Inflammatory macrophage treated with lipopolysaccharide for 4 hours (primary cell): ENCODE measurements at regions not wholly inside any gene's neighbourhood (a gene's known extent, or its start where the extent isn't known, plus 50 kb on each side); places are given as distances from the start of the nearest gene placed in this dataset.
A peak's percentile ranks its signal among the peaks of the same experiment; 100 is the strongest.
"Not testable (repeated sequence)": the region's sequence is repeated elsewhere in the genome, so short reads cannot be mapped to it uniquely, and the experiment has no call there.

ENCODE experiments used
- DNase-seq: peaks from one replicate; pipeline ENCODE4 v3.0.0-alpha.2; 2020

DNA sequence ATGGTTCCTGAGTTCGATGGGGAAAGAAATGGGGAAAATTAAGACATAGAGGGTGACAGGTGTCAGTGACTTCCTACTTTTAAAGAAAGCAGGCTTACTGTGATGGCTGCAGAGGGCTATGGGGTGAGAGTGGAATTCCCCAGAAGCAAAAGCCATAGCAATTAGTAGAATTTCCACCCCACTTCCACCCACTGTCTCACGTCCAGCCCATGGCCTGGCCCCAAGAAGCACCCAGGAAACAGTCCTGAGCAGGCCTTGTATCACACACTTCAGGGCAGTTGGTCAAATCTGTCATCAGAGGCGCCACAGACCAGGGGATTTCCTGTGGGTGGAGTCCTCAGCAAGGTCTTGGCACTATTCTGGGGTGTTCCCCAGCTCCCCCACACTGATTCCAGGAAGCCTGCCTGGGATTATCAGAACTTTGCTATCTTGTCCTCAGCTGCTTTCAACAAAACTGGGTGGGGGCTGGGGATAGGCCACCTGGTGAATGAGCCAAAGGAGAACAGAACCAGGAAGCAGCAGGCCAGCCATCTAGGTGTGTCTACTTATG lies 120.1 kb upstream of the CCND2 start:
- DNase-seq: peak; percentile 96

- no peak for DNase-seq
Observed at GRCh38 chr12:4152145-4152795, 121.3 kb upstream of the CCND2 start.

GRCh38 chr12:4151362-4152121 lies 122.0 kb upstream of the CCND2 start:
- no peak for DNase-seq

DNA sequence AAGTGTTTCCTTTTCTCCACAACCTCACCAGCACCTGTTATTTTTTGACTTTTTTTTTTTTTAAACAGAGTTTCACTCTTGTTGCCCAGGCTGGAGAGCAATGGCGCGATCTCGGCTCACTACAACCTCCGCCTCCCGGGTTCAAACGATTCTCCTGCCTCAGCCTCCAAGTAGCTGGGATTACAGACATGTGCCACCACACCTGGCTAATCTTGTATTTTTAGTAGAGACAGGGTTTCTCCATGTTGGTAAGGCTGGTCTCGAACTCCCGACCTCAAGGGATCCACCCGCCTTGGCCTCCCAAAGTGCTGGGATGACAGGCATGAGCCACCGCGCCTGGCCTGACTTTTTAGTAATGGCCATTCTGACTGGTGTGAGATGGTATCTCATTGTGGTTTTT lies 123.2 kb upstream of the CCND2 start:
- not testable (repeated sequence) for DNase-seq

- peak; percentile 92 for DNase-seq
Observed at GRCh38 chr12:4148418-4149056, 125.0 kb upstream of the CCND2 start.

DNA sequence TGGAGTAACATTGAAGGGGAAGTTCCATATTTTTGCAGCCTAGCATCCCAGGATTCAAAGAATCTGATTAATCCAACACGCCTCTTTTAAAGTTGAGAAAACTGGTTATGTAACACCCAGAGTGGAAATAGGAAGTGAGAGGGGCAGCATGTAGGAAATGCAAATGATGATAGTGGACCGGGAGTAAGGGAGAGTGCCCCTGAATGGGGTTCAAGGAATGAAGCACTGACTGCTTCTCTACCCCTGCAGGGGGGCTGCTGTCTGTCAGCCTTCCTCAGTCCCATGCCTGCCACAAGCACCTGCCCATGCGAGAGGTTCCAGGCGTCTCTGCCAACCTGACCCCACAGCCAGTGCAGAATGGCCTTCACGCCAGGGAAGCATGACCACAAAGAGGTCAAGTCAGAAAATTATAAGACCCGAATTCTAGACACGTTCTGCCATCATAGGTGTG lies 126.5 kb upstream of the CCND2 start:
- peak; percentile 90 for DNase-seq

DNA sequence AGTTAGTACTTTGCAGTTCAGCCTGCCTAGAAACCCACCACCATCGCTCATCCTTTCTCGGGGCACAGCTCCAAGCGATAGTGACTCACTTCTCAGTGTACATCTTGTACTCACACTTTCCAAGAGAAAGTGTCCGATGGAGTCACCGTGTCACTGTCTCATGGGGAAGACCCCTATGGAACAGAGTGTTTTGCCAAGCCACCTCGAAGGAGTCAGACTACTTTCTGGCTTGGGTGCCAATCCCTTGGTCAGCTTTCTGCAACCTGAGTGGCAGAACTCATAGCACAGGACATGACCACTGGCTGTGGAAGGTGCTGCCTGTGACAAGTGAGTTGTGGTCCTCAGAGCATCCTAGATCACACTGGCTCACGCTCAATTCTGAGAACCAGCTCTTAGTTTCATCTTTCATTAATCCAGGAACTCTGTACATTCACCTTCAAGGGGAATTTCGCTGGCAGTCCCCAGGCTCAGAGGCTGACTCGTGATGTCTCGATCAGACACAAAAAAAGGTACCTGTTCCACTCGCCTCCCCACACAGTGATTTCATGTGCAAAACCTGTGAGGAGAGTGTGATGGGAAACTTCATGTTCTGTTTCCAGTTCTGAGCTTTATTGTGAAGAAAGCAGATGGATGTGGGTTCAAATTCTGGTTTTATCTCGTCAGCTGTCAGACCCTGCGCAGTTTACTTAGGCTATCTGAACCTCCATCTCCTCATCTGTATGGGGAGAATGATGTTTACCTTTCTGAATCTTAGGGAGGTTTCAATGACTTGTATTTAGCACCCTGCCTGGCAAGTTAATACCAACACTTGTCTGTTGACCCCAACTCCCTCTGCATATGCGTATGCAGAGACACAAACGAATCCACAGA lies 127.3 kb upstream of the CCND2 start:
- DNase-seq: no peak

GRCh38 chr12:4144676-4145075 lies 128.9 kb upstream of the CCND2 start:
- no peak for DNase-seq

DNA sequence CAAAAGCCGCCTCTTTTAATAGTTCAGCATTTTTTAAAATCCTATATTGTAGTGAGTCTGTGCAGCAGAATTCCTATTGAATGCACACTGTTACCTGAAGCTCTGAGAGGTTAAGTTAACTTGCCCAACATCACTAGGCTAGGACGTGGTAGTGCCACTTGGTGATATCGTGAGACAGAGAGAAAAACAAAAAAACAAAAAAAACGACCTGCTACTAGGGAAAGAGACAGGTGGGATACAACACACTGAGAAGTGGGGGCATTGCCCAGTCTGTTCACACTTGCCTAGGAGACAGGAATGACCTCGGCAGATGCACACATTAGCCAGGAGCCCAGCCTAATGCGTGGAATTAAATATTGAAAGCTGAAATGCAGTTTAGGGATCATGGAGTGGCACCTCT lies 129.7 kb upstream of the CCND2 start:
- no peak for DNase-seq

DNA sequence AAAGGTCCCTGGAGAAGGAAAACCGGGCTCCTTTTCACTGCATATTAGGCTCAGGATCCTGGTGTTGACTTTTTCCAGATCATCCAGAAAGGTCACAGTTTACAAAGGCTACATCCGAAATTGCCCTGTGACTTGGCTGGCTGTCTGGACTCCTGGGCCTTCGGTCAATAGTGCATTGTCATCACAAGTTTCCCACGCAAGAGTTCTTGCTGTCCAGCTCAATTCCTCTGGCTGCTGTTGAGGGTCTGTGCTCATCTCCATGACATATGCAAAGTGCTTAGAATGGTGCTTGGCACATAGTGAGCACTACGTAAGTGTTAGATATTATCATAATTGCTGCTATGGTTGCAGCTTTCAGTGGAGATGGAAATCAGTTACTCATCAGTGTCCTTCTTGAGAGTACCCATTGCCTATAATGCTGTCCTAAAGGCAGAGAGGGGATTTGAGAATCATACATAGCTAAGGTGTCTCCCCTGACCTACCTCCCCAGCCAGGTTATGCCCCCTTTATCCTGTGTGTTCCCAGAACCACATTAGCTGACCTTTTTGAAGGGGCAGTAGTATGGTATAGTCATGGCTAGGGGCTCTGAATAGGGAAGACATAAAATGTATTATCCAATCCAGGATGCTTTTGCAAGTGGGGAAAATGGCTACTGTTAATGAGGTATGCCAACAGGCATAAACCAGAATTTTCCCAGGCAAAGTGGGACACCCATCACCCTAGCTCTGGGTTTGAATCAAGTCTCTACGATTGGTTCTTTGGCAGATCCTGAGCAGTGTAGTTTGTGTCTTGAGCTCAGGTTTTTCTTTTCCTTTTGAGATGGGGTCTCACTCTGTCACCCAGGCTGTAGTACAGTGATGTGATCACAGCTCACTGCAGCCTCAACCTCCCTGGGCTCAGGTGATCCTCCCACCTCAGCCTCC lies 132.0 kb upstream of the CCND2 start:
- DNase-seq: no peak

DNA sequence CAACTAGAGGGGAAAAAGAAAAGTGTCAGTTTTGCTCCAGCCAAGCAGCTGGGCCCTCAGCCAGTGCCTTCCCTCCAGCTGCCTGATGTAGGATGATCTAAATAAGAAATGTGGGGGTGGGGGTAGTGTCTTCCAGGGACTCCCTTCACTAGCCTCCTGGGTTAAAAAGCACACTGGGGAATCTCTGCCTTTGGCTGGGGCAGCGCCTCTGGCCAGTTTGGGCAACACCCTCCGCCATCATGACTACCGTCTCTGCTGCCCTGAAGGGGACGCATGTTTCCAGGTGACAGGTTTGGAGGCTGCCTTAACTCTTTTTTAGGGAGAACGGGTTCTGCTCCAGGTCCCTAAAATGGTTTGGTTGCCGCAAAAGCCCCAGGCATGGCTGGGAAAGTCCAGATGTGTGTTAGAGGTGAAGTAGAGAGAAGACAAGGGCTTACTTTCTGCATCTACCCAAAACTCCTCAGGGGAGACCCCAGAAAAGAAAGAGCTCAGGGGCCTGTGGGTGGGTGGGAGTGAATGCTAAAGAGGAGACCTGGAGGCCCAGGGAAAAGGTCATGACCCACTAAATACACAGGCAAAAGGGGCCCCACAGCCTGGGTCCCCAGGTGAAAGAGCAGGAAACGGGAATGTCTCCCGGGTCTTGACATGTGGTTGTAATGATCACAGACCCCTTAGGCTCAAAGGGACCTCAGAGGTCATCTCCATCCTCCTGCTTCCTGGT lies 132.8 kb upstream of the CCND2 start:
- no peak for DNase-seq

- no peak for DNase-seq
Observed at GRCh38 chr12:4139191-4139590, 134.4 kb upstream of the CCND2 start.

- not testable (repeated sequence) for DNase-seq
Observed at GRCh38 chr12:4138532-4138931, 135.0 kb upstream of the CCND2 start.

DNA sequence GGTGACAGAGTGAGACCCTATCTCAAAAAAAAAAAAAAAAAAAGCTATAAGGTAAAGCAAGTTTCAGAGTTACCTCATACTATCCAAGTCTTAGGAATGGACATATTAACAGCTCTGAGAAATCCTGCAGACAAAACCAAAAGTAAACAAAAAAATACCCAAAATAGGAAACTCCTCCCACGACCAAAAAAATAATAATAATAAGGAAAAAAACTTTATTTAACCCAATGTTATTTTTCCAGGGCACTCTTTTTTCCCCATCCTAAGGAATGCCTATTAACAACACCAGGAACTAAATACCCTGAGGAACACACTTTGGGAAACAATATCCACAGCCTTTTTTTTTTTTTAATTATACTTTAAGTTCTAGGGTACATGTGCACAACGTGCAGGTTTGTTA lies 135.5 kb upstream of the CCND2 start:
- DNase-seq: no peak

- DNase-seq: no peak
Observed at GRCh38 chr12:4137441-4137840, 136.1 kb upstream of the CCND2 start.

DNA sequence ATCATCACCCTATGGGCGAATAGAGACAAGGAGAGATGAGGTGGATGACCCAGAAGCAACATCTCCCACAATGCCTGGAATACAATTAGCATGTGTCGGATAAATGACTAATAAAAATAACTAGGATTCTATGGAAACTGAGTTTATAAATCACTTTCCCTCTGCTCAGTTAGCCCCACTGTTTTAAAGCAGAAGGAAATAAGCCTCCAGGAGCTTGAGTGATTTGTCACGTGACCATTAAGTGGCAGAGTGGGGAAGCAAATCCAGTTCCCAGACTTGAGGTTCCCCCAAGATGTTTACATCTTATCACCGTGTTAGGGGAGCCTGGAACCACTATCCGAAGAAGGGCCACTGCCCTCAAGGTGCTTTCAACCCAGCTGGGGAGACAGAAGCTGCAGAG lies 136.5 kb upstream of the CCND2 start:
- peak; percentile 54 for DNase-seq

DNA sequence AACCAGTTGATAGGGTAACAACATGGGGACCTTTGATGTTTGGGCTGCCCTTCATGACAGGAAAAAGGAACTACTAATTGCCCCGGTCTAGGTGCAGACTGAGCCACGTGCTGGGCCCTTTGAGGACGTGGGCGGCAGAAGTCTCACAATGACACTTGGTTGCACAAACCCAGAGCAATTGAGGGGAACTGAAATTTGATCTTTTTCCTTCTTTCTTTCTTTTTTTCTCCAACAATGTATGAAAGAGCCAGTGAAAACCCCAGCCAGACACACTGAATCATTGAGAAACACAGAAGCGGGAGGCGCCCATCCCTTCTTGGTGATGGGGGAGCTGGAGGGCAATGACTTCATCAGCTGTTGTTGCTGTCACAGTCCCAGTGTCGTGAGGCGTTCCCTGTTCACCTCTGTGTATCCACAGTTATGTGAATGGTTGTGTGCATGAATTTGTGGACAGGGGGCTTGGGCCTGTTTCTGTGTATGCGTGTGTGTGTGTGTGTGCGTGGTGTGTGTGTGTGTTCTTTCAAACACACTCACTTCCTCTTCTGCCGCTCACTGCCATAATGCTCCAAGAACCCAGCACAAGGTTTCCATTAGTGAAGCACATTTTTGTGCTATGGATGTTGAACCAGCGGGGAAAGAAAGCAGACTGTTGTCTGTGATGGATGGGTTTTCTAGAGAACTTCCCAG lies 137.5 kb upstream of the CCND2 start:
- DNase-seq: peak; percentile 98

- DNase-seq: no peak
Observed at GRCh38 chr12:4134448-4135263, 138.9 kb upstream of the CCND2 start.
